ENCODE measurements at regions not wholly inside any gene's neighbourhood (a gene's known extent, or its start where the extent isn't known, plus 50 kb on each side); places are given as distances from the start of the nearest gene placed in this dataset.

GRCh38 chr13:30151388-30151787, 156.0 kb downstream of the KATNAL1 start:
- in situ Hi-C loops (cut with HindIII; ENCODE audit: low sequenced_read_pairs) = no loop called here
- H3K4me3 ChIP-seq (ENCODE audit: low read depth, low read length) = no peak overlapping the region
- TF ChIP-seq, protein P1, sequence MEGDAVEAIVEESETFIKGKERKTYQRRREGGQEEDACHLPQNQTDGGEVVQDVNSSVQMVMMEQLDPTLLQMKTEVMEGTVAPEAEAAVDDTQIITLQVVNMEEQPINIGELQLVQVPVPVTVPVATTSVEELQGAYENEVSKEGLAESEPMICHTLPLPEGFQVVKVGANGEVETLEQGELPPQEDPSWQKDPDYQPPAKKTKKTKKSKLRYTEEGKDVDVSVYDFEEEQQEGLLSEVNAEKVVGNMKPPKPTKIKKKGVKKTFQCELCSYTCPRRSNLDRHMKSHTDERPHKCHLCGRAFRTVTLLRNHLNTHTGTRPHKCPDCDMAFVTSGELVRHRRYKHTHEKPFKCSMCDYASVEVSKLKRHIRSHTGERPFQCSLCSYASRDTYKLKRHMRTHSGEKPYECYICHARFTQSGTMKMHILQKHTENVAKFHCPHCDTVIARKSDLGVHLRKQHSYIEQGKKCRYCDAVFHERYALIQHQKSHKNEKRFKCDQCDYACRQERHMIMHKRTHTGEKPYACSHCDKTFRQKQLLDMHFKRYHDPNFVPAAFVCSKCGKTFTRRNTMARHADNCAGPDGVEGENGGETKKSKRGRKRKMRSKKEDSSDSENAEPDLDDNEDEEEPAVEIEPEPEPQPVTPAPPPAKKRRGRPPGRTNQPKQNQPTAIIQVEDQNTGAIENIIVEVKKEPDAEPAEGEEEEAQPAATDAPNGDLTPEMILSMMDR (IDR thresholded peaks at IDR 0.05; ENCODE audit: low read depth, low read length, missing control alignments) = no peak
- no peak for DNase-seq (ENCODE audit: low read depth)

DNA sequence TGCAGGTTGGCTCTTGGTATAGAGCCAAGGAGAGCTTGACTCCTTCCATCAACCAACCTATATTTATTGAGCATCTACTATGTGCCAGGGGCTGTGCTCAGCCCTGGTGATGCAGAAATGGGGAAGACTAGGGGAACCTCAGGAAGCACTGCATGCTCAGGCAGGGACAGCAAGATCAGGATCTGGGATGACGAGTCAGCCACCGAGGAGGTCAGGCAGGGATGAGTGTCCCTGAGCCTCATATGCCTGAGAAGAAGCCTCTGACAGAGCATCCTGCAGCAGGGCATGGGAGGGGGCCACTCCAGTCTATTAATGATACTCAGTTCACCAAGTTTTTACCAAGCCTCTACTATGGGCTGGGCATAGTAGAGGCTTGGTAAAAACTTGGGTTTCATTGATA, 158.1 kb downstream of the KATNAL1 start:
- no peak overlapping the region for H3K4me3 ChIP-seq (ENCODE audit: low read depth, low read length)
- no peak for DNase-seq (ENCODE audit: low read depth)
- in situ Hi-C loops (cut with HindIII; ENCODE audit: low sequenced_read_pairs) = no loop called here
- TF ChIP-seq, protein P1 (IDR thresholded peaks at IDR 0.05; ENCODE audit: low read depth, low read length, missing control alignments) = no peak

GRCh38 chr13:30148786-30149185, 158.6 kb downstream of the KATNAL1 start:
- in situ Hi-C loops (cut with HindIII; ENCODE audit: low sequenced_read_pairs) = no loop called here
- TF ChIP-seq, protein P1 (IDR thresholded peaks at IDR 0.05; ENCODE audit: low read depth, low read length, missing control alignments) = no peak
- DNase-seq (ENCODE audit: low read depth) = no peak
- no peak overlapping the region for H3K4me3 ChIP-seq (ENCODE audit: low read depth, low read length)

GRCh38 chr13:30148171-30148754, 159.1 kb downstream of the KATNAL1 start:
- DNase-seq (ENCODE audit: low read depth) = no peak
- H3K4me3 ChIP-seq (ENCODE audit: low read depth, low read length) = no peak overlapping the region
- TF ChIP-seq, protein P1 (IDR thresholded peaks at IDR 0.05; ENCODE audit: low read depth, low read length, missing control alignments) = no peak
- in situ Hi-C loops (cut with HindIII; ENCODE audit: low sequenced_read_pairs) = no loop called here

DNA sequence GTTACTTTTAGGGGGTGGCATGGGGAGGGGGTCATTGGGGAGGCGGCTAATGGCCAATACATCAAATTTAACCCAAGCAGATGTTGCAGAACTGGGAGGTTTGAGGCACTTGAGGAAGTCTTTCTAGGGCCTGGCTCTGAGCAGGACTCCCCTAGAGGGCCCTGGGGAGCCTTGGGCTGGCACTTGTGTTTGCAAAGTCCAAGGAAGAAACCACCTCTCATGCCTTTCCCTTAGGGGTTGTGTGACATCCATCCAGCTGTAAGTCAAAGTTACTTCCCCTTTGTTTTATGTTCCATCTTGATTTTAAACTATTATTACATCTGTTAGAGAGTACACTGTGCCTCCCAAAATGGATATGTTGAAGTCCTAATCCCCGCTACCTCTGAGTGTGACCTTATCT, 159.9 kb downstream of the KATNAL1 start:
- DNase-seq (ENCODE audit: low read depth) = no peak
- no peak overlapping the region for H3K4me3 ChIP-seq (ENCODE audit: low read depth, low read length)
- TF ChIP-seq, protein P1 (IDR thresholded peaks at IDR 0.05; ENCODE audit: low read depth, low read length, missing control alignments) = no peak
- in situ Hi-C loops (cut with HindIII; ENCODE audit: low sequenced_read_pairs) = no loop called here

DNA sequence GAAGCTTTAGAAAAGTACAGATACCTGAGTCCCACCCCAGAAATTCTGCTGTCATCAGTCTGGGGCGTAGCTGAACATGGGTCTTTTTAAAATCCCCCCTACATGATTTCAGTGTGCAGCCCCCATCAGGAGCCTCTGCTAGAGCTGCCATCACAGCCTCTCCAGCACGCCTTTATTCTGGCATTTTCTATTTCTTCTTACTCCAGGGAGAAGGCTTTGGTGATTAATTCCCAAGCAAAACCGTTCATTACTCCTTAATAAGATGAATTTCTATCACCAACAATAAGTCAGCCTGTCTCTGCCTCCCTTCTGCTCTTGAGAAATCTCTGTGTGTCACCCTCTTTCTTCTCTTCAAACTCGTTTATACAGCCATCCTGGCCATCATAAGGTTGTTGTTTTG, 160.3 kb downstream of the KATNAL1 start:
- TF ChIP-seq, protein P1 (IDR thresholded peaks at IDR 0.05; ENCODE audit: low read depth, low read length, missing control alignments) = no peak
- in situ Hi-C loops (cut with HindIII; ENCODE audit: low sequenced_read_pairs) = no loop called here
- DNase-seq (ENCODE audit: low read depth) = no peak
- H3K4me3 ChIP-seq (ENCODE audit: low read depth, low read length) = no peak overlapping the region
